ENCODE measurements at regions not wholly inside any gene's neighbourhood (a gene's known extent, or its start where the extent isn't known, plus 50 kb on each side); places are given as distances from the start of the nearest gene placed in this dataset.

- POLR2A ChIA-PET = no interaction called here
- TF ChIP-seq CTCF (IDR thresholded peaks at IDR 0.05; ENCODE audit: control extremely low read depth, extremely low read depth, low read depth, missing control alignments) = no peak
- peak; percentile 15 for DNase-seq (ENCODE audit: extremely low spot score)
- CTCF ChIA-PET = interaction anchor here (1.1 to 1.2 kb wide), 2 partner anchors 45 to 46 kb away, joined by 3 read pairs; no protein-coding TSS in a partner anchor
Measured at GRCh38 chr9:33676746-33677505, 118.4 kb upstream of the PRSS3 start.

GRCh38 chr9:33677506-33677809 is 117.9 kb upstream of the PRSS3 start:
- no peak for DNase-seq (ENCODE audit: extremely low spot score)
- POLR2A ChIA-PET = no interaction called here
- CTCF ChIA-PET = no interaction called here
- no peak for TF ChIP-seq CTCF (IDR thresholded peaks at IDR 0.05; ENCODE audit: control extremely low read depth, extremely low read depth, low read depth, missing control alignments)

GRCh38 chr9:33677961-33678360 is 117.4 kb upstream of the PRSS3 start:
- CTCF ChIA-PET = no interaction called here
- no peak for DNase-seq (ENCODE audit: extremely low spot score)
- no peak for TF ChIP-seq CTCF (IDR thresholded peaks at IDR 0.05; ENCODE audit: control extremely low read depth, extremely low read depth, low read depth, missing control alignments)
- POLR2A ChIA-PET = no interaction called here

- DNase-seq (ENCODE audit: extremely low spot score) = no peak
- TF ChIP-seq CTCF (IDR thresholded peaks at IDR 0.05; ENCODE audit: control extremely low read depth, extremely low read depth, low read depth, missing control alignments) = no peak
- ChIA-PET CTCF (no interaction called here), POLR2A (no interaction called here)
Measured at GRCh38 chr9:33682551-33682950, 112.8 kb upstream of the PRSS3 start.

- CTCF ChIA-PET = no interaction called here
- POLR2A ChIA-PET = no interaction called here
- no peak for TF ChIP-seq CTCF (IDR thresholded peaks at IDR 0.05; ENCODE audit: control extremely low read depth, extremely low read depth, low read depth, missing control alignments)
- no peak for DNase-seq (ENCODE audit: extremely low spot score)
Measured at GRCh38 chr9:33684831-33685230, 110.5 kb upstream of the PRSS3 start.

GRCh38 chr9:33686942-33687341 is 108.4 kb upstream of the PRSS3 start:
- no peak for TF ChIP-seq CTCF (IDR thresholded peaks at IDR 0.05; ENCODE audit: control extremely low read depth, extremely low read depth, low read depth, missing control alignments)
- DNase-seq (ENCODE audit: extremely low spot score) = no peak
- ChIA-PET CTCF (no interaction called here), POLR2A (no interaction called here)

Data from GM10248 (cell line).